ENCODE measurements at regions not wholly inside any gene's neighbourhood (a gene's known extent, or its start where the extent isn't known, plus 50 kb on each side); places are given as distances from the start of the nearest gene placed in this dataset.

- Histone ChIP-seq H3K36me3 (ENCODE audit: control insufficient read depth in 4 of 4, insufficient read depth in 3 of 4, low read depth in 1 of 4, low read length in 3 of 4) (no peaks in the 10 kb centered on the region), H3K27me3 (ENCODE audit: control insufficient read depth in 4 of 4, insufficient read depth in 4 of 4, low read length in 3 of 4) (no peaks in the 10 kb centered on the region), H3K9ac (ENCODE audit: low read depth in 1 of 2, low read length in 2 of 2) (no peak overlapping the region), H3K27ac (ENCODE audit: low read depth in 1 of 2, low read length in 2 of 2) (no peak overlapping the region), H3K4me1 (ENCODE audit: control insufficient read depth in 4 of 4, insufficient read depth in 4 of 4, low read length in 3 of 4) (no peaks in the 10 kb centered on the region), H3K4me3 (ENCODE audit: low read depth in 1 of 3, low read length in 3 of 3) (no peak overlapping the region), H3K9me3 (ENCODE audit: control insufficient read depth in 4 of 4, low read length in 3 of 4) (peaks cover 0 to 4% (median 2%) of the 10 kb centered on the region in 4 donors)
- 46% methylated on average over 4 of the region's 4 CpGs for WGBS
- DNase-seq (ENCODE audit: low spot score): no peak
- no peak for TF ChIP-seq NR2F2 (IDR thresholded peaks at IDR 0.05)
- TF ChIP-seq ATF3 (IDR thresholded peaks at IDR 0.05): no peak
- TF ChIP-seq RXRA (IDR thresholded peaks at IDR 0.05): no peak
- TF ChIP-seq FOXA1 (IDR thresholded peaks at IDR 0.05): no peak
- no peak for TF ChIP-seq JUND (IDR thresholded peaks at IDR 0.05)
- TF ChIP-seq CTCF (IDR thresholded peaks at IDR 0.05; ENCODE audit: low read depth, low read length, missing input control): no peak
Measured at GRCh38 chr10:2798336-2799022, 268.9 kb upstream of the PFKP start.

GRCh38 chr10:2791774-2792443, 275.4 kb upstream of the PFKP start:
- H3K36me3 ChIP-seq (ENCODE audit: control insufficient read depth in 4 of 4, insufficient read depth in 3 of 4, low read depth in 1 of 4, low read length in 3 of 4): no peaks in the 10 kb centered on the region
- 70% methylated on average over 3 of the region's 3 CpGs for WGBS

More at GRCh38 chr10:2791774-2792443, 275.4 kb upstream of the PFKP start:
- peaks cover 0 to 4% (median 0%) of the 10 kb centered on the region in 4 donors for H3K9me3 ChIP-seq (ENCODE audit: control insufficient read depth in 4 of 4, low read length in 3 of 4)
- no peaks in the 10 kb centered on the region for H3K27me3 ChIP-seq (ENCODE audit: control insufficient read depth in 4 of 4, insufficient read depth in 4 of 4, low read length in 3 of 4)
- no peak overlapping the region for H3K27ac ChIP-seq (ENCODE audit: low read depth in 1 of 2, low read length in 2 of 2)
- no peak overlapping the region for H3K4me3 ChIP-seq (ENCODE audit: low read depth in 1 of 3, low read length in 3 of 3)
- no peak for TF ChIP-seq ATF3 (IDR thresholded peaks at IDR 0.05)
- no peak for TF ChIP-seq YY1 (IDR thresholded peaks at IDR 0.05)
- TF ChIP-seq REST (IDR thresholded peaks at IDR 0.05): no peak
- TF ChIP-seq HNF4G (IDR thresholded peaks at IDR 0.05): no peak
- no peak for TF ChIP-seq FOXA2 (IDR thresholded peaks at IDR 0.05)
- TF ChIP-seq CTCF (IDR thresholded peaks at IDR 0.05; ENCODE audit: low read depth, low read length, missing input control): no peak
- no peak for TF ChIP-seq JUND (IDR thresholded peaks at IDR 0.05)
- TF ChIP-seq FOXA1 (IDR thresholded peaks at IDR 0.05): no peak
- TF ChIP-seq RXRA (IDR thresholded peaks at IDR 0.05): no peak
- TF ChIP-seq NR2F2 (IDR thresholded peaks at IDR 0.05): no peak
- TF ChIP-seq ZBTB33 (IDR thresholded peaks at IDR 0.05): no peak
- TF ChIP-seq RAD21 (IDR thresholded peaks at IDR 0.05): no peak
- no peak overlapping the region for H3K9ac ChIP-seq (ENCODE audit: low read depth in 1 of 2, low read length in 2 of 2)
- no peaks in the 10 kb centered on the region for H3K4me1 ChIP-seq (ENCODE audit: control insufficient read depth in 4 of 4, insufficient read depth in 4 of 4, low read length in 3 of 4)
- DNase-seq (ENCODE audit: low spot score): no peak
